H1 (cell line): ENCODE measurements at regions not wholly inside any gene's neighbourhood (a gene's known extent, or its start where the extent isn't known, plus 50 kb on each side); places are given as distances from the start of the nearest gene placed in this dataset.

Experiments used
- CTCF ChIA-PET: fragments of 300-600 bp; sonication (Branson Sonifier 250); formaldehyde crosslinking; loops from one replicate; lab custom pipeline; 2021; ENCODE audit not compliant: partially characterized antibody; lab: Charles Lee
- POLR2A ChIA-PET: fragments of 300-600 bp; sonication (Branson Sonifier 250); formaldehyde crosslinking; loops from one replicate; lab custom pipeline; 2021; ENCODE audit warnings: inconsistent platforms; ENCODE audit not compliant: partially characterized antibody; lab: Charles Lee
- DNase-seq, 2 experiments: peaks; one replicate each; pipeline versions ENCODE4 v3.0.0 to v3.0.0-alpha.2; 2010 to 2022; ENCODE audit warnings: low spot score in 2 of 2, low read depth in 1 of 2, mixed read lengths in 1 of 2
- FAIRE-seq: peaks from 2 replicates; lab custom pipeline; 2011; peaks lifted over from hg19 to GRCh38; lab: Jason Lieb, UNC
- H2AFZ ChIP-seq: 2 replicates; pipeline ENCODE4 v1.8.1; 2012; ENCODE audit warnings: low read length, inconsistent platforms
- H2AK5ac ChIP-seq: 2 replicates; pipeline ENCODE4 v1.6.1; 2013; ENCODE audit warnings: low read depth, low read length
- H2BK120ac ChIP-seq: replicated peaks from 2 replicates; pipeline ENCODE3; 2013; ENCODE audit warnings: low read depth, low read length, inconsistent platforms
- H2BK12ac ChIP-seq: 2 replicates; pipeline ENCODE4 v1.6.1; 2013; ENCODE audit warnings: low read depth, low read length
- H2BK15ac ChIP-seq: 2 replicates; pipeline ENCODE4 v1.6.1; 2013; ENCODE audit warnings: low read length
- H2BK20ac ChIP-seq: 2 replicates; pipeline ENCODE4 v1.6.1; 2013; ENCODE audit warnings: low read length
- H2BK5ac ChIP-seq: 2 replicates; pipeline ENCODE4 v1.6.1; 2013; ENCODE audit warnings: low read depth, low read length
- H3K14ac ChIP-seq: 2 replicates; pipeline ENCODE4 v1.6.1; 2013; ENCODE audit warnings: inconsistent platforms; ENCODE audit not compliant: insufficient read length
- H3K18ac ChIP-seq: 2 replicates; pipeline ENCODE4 v1.6.1; 2013; ENCODE audit warnings: low read length; ENCODE audit errors: extremely low read depth
- H3K23ac ChIP-seq: 2 replicates; pipeline ENCODE4 v1.6.1; 2013; ENCODE audit warnings: inconsistent platforms; ENCODE audit not compliant: insufficient read length
- H3K23me2 ChIP-seq: 2 replicates; pipeline ENCODE4 v1.6.1; 2013; ENCODE audit warnings: low read depth, low read length
- H3K27ac ChIP-seq: 2 replicates; pipeline ENCODE4 v1.6.1; 2011; ENCODE audit warnings: low read depth, low read length, inconsistent platforms
- H3K27me3 ChIP-seq, 4 experiments: replicated peaks in 1 of 4; 1 replicate in 1 of 4; 2 replicates in 3 of 4; pipeline versions ENCODE4 v1.6.1 to v1.8.1; 2011 to 2013; ENCODE audit warnings: low read length in 3 of 4, mild to moderate bottlenecking in 3 of 4, inconsistent platforms in 2 of 4, mixed read lengths in 2 of 4, moderate library complexity in 1 of 4; ENCODE audit not compliant: control insufficient read depth in 3 of 4, insufficient read depth in 3 of 4; ENCODE audit errors: extremely low read depth in 1 of 4
- H3K36me3 ChIP-seq, 4 experiments: 2 replicates each; pipeline versions ENCODE4 v1.6.1 to v1.8.1; 2011 to 2013; ENCODE audit warnings: mild to moderate bottlenecking in 4 of 4, low read length in 3 of 4, moderate library complexity in 2 of 4, control low read depth in 1 of 4, inconsistent platforms in 1 of 4; ENCODE audit not compliant: insufficient read depth in 4 of 4, control insufficient read depth in 2 of 4
- H3K4ac ChIP-seq: replicated peaks from 2 replicates; pipeline ENCODE3; 2013; ENCODE audit warnings: low read length, low read depth, mixed read lengths, inconsistent platforms; ENCODE audit not compliant: insufficient read length
- H3K4me1 ChIP-seq, 4 experiments: replicated peaks in 1 of 4; 1 replicate in 1 of 4; 2 replicates in 3 of 4; pipeline versions ENCODE4 v1.6.1 to v1.8.1; 2011 to 2013; ENCODE audit warnings: low read length in 3 of 4, inconsistent platforms in 2 of 4, mixed read lengths in 1 of 4; ENCODE audit not compliant: insufficient read depth in 4 of 4, control insufficient read depth in 3 of 4
- H3K4me2 ChIP-seq, 2 experiments: 2 replicates each; pipeline versions ENCODE4 v1.6.1 to v1.8.1; 2011 to 2013; ENCODE audit warnings: low read depth in 2 of 2, low read length in 2 of 2, control low read depth in 1 of 2, inconsistent platforms in 1 of 2, mild to moderate bottlenecking in 1 of 2; ENCODE audit not compliant: insufficient read depth in 1 of 2
- H3K4me3 ChIP-seq, 4 experiments: fragments of 200-600, 300-600 bp in 1 of 4; sonication (generic), shearing (Covaris generic), sonication (Bioruptor Twin) in 1 of 4; 2 replicates each; pipeline versions ENCODE4 v1.5.1 to v1.8.1; 2011 to 2016; ENCODE audit warnings: low read length in 4 of 4, low read depth in 3 of 4, control low read depth in 2 of 4, inconsistent platforms in 2 of 4, mild to moderate bottlenecking in 2 of 4, mixed read lengths in 1 of 4, moderate library complexity in 1 of 4; ENCODE audit not compliant: insufficient read depth in 2 of 4; ENCODE audit errors: extremely low read depth in 1 of 4
- H3K56ac ChIP-seq: replicated peaks from 2 replicates; pipeline ENCODE3; 2013; ENCODE audit warnings: low read depth, mild to moderate bottlenecking, mixed read lengths, low read length, inconsistent platforms; ENCODE audit not compliant: insufficient read length
- H3K79me1 ChIP-seq: 2 replicates; pipeline ENCODE4 v1.6.1; 2013; ENCODE audit warnings: low read depth, low read length, control low read depth
- H3K79me2 ChIP-seq, 2 experiments: 2 replicates each; pipeline versions ENCODE4 v1.6.1 to v1.8.1; 2012 to 2013; ENCODE audit warnings: low read length in 2 of 2, mild to moderate bottlenecking in 2 of 2, inconsistent platforms in 1 of 2; ENCODE audit not compliant: insufficient read depth in 2 of 2, control insufficient read depth in 1 of 2
- H3K9ac ChIP-seq, 4 experiments: replicated peaks in 1 of 4; 1 replicate in 1 of 4; 2 replicates in 3 of 4; pipeline versions ENCODE4 v1.6.1 to v1.8.1; 2011 to 2013; ENCODE audit warnings: low read depth in 3 of 4, low read length in 3 of 4, control low read depth in 2 of 4, mild to moderate bottlenecking in 2 of 4, moderate library complexity in 2 of 4, inconsistent platforms in 1 of 4; ENCODE audit errors: extremely low read depth in 1 of 4
- H3K9me3 ChIP-seq, 2 experiments: 2 replicates each; pipeline versions ENCODE4 v1.6.1 to v1.8.1; 2012 to 2013; ENCODE audit warnings: mild to moderate bottlenecking in 2 of 2, moderate library complexity in 2 of 2, control low read depth in 1 of 2, inconsistent platforms in 1 of 2, low read depth in 1 of 2, low read length in 1 of 2, mixed read lengths in 1 of 2; ENCODE audit not compliant: insufficient read depth in 2 of 2
- H4K20me1 ChIP-seq, 2 experiments: replicated peaks in 1 of 2; 2 replicates each; pipeline versions ENCODE3 to v1.8.1; 2011 to 2013; ENCODE audit warnings: inconsistent platforms in 2 of 2, low read length in 2 of 2, mild to moderate bottlenecking in 1 of 2; ENCODE audit not compliant: insufficient read depth in 2 of 2, control insufficient read depth in 1 of 2
- H4K5ac ChIP-seq: 2 replicates; pipeline ENCODE4 v1.6.1; 2013; ENCODE audit warnings: low read length, low read depth, mixed read lengths, inconsistent platforms; ENCODE audit not compliant: insufficient read length
- H4K8ac ChIP-seq: 2 replicates; pipeline ENCODE4 v1.8.0; 2013; ENCODE audit warnings: mild to moderate bottlenecking, moderate library complexity, low read length, inconsistent platforms; ENCODE audit not compliant: insufficient read depth; ENCODE audit errors: extremely low read depth
- H4K91ac ChIP-seq: replicated peaks from 2 replicates; pipeline ENCODE3; 2013; ENCODE audit warnings: low read length, mixed read lengths, inconsistent platforms; ENCODE audit not compliant: insufficient read length
- MAFK ChIP-seq: IDR thresholded peaks from 2 replicates; pipeline ENCODE4 v1.6.1; 2012; ENCODE audit warnings: low read depth, mild to moderate bottlenecking, improper control_type of control experiment, low read length
- WGBS, 2 experiments: shearing (Covaris generic) in 1 of 2; methylation state at CpG; one replicate each; pipeline versions ENCODE4 v1.1.6 to v1.1.7; 2013 to 2015; ENCODE audit warnings: low lambda C conversion rate in 2 of 2, mixed read lengths in 2 of 2, inconsistent platforms in 1 of 2, low coverage in 1 of 2, missing lambda C conversion rate in 1 of 2; ENCODE audit not compliant: insufficient replicate concordance in 2 of 2, insufficient coverage in 1 of 2, insufficient read length in 1 of 2; ENCODE audit errors: extremely low coverage in 1 of 2, missing lambda C conversion rate in 1 of 2; 5-methylcytosine and 5-hydroxymethylcytosine counted together

- H3K56ac ChIP-seq = no peak overlapping the region
- H3K4me1 ChIP-seq = no peaks in the 10 kb centered on the region
- no peak overlapping the region for H3K4me3 ChIP-seq
- WGBS, 2 experiments = 93% methylated on average over 6 of the region's 6 CpGs; no CpG with 5 or more reads in 1 of the 2 experiments
- H4K91ac ChIP-seq = no peak overlapping the region
- no peak overlapping the region for H2BK12ac ChIP-seq
- H3K36me3 ChIP-seq = no peaks in the 10 kb centered on the region
- no peak overlapping the region for H2AFZ ChIP-seq
- FAIRE-seq (no peak), DNase-seq (no peak)
- H2AK5ac ChIP-seq = no peak overlapping the region
- H2BK5ac ChIP-seq = no peak overlapping the region
- no peaks in the 10 kb centered on the region for H4K20me1 ChIP-seq
- H3K4me2 ChIP-seq = no peak overlapping the region
- no peak overlapping the region for H2BK120ac ChIP-seq
- no peak overlapping the region for H3K9ac ChIP-seq
- ChIA-PET POLR2A (no interaction called here), CTCF (no interaction called here)
- H2BK20ac ChIP-seq = no peak overlapping the region
- H3K27ac ChIP-seq = no peak overlapping the region
- no peaks in the 10 kb centered on the region for H3K79me1 ChIP-seq
- no peak overlapping the region for H3K23ac ChIP-seq
- no peak overlapping the region for H4K5ac ChIP-seq
- no peak overlapping the region for H2BK15ac ChIP-seq
- H3K27me3 ChIP-seq = no peaks in the 10 kb centered on the region
- no peaks in the 10 kb centered on the region for H3K79me2 ChIP-seq
- H3K18ac ChIP-seq = no peak overlapping the region
- no peak overlapping the region for H3K4ac ChIP-seq
- no peak overlapping the region for H4K8ac ChIP-seq
- no peak overlapping the region for H3K14ac ChIP-seq
- H3K23me2 ChIP-seq = no peaks in the 10 kb centered on the region
- peaks cover 0 to 8% of the 10 kb centered on the region in 2 experiments; a peak in 1 of 4 replicates for H3K9me3 ChIP-seq
- no peak for TF ChIP-seq MAFK
Observed at GRCh38 chr13:88896466-88896865, 1225.3 kb downstream of the SLITRK5 start.
